ENCODE measurements at regions not wholly inside any gene's neighbourhood (a gene's known extent, or its start where the extent isn't known, plus 50 kb on each side); places are given as distances from the start of the nearest gene placed in this dataset.
"Not testable (repeated sequence)": the region's sequence is repeated elsewhere in the genome, so short reads cannot be mapped to it uniquely, and the experiment has no call there.

GRCh38 chr15:77902921-77903760 lies 174.4 kb downstream of the TBC1D2B start:
- H3K27ac Mint-ChIP-seq, H3K9me3 Mint-ChIP-seq, H3K27me3 Mint-ChIP-seq, H3K4me1 Mint-ChIP-seq, H3K4me3 Mint-ChIP-seq: not testable (repeated sequence)
- peak in 1 of 2 donors; percentile 24 for DNase-seq
- peak; percentile 48 for ATAC-seq

- Mint-ChIP-seq H3K4me3 (no peak overlapping the region), H3K27me3 (peaks cover under 1% of the 10 kb centered on the region), H3K27ac (no peak overlapping the region), H3K4me1 (no peaks in the 10 kb centered on the region), H3K9me3 (no peaks in the 10 kb centered on the region)
- ATAC-seq (no peak), DNase-seq (no peak)
Observed at GRCh38 chr15:77901921-77902750, 175.4 kb downstream of the TBC1D2B start.

- ATAC-seq, result no peak
Observed at GRCh38 chr15:77901251-77901881, 176.1 kb downstream of the TBC1D2B start.

GRCh38 chr15:77900331-77900963 lies 177.1 kb downstream of the TBC1D2B start:
- H3K9me3 Mint-ChIP-seq, H3K4me3 Mint-ChIP-seq, H3K27me3 Mint-ChIP-seq, H3K27ac Mint-ChIP-seq, H3K4me1 Mint-ChIP-seq: not testable (repeated sequence)
- peak; percentile 43 to 47 for DNase-seq
- peak; percentile 69 for ATAC-seq

More at GRCh38 chr15:77901251-77901881, 176.1 kb downstream of the TBC1D2B start:
- no peaks in the 10 kb centered on the region for H3K4me1 Mint-ChIP-seq
- no peak overlapping the region for H3K4me3 Mint-ChIP-seq
- H3K27me3 Mint-ChIP-seq, result no peaks in the 10 kb centered on the region
- no peaks in the 10 kb centered on the region for H3K9me3 Mint-ChIP-seq
- no peak overlapping the region for H3K27ac Mint-ChIP-seq
- no peak for DNase-seq

- not testable (repeated sequence) for H3K27me3 Mint-ChIP-seq, ATAC-seq, H3K27ac Mint-ChIP-seq, H3K9me3 Mint-ChIP-seq, DNase-seq, H3K4me3 Mint-ChIP-seq, H3K4me1 Mint-ChIP-seq
Observed at GRCh38 chr15:77899776-77900175, 177.7 kb downstream of the TBC1D2B start.

GRCh38 chr15:77898811-77899730 lies 178.4 kb downstream of the TBC1D2B start:
- peaks cover 7% of the 10 kb centered on the region for H3K27me3 Mint-ChIP-seq
- ATAC-seq (no peak), DNase-seq (no peak)
- H3K9me3 Mint-ChIP-seq, result no peaks in the 10 kb centered on the region
- no peaks in the 10 kb centered on the region for H3K4me1 Mint-ChIP-seq
- no peak overlapping the region for H3K27ac Mint-ChIP-seq
- H3K4me3 Mint-ChIP-seq, result no peak overlapping the region

- Mint-ChIP-seq H3K4me3 (no peak overlapping the region), H3K27ac (no peak overlapping the region), H3K27me3 (peaks cover 7% of the 10 kb centered on the region), H3K9me3 (no peaks in the 10 kb centered on the region), H3K4me1 (no peaks in the 10 kb centered on the region)
- DNase-seq (no peak), ATAC-seq (no peak)
Observed at GRCh38 chr15:77897896-77898406, 179.6 kb downstream of the TBC1D2B start.

GRCh38 chr15:77897113-77897895 lies 180.2 kb downstream of the TBC1D2B start:
- ATAC-seq, H3K4me1 Mint-ChIP-seq, H3K4me3 Mint-ChIP-seq, H3K9me3 Mint-ChIP-seq, DNase-seq, H3K27ac Mint-ChIP-seq, H3K27me3 Mint-ChIP-seq: not testable (repeated sequence)

GRCh38 chr15:77896147-77897112 lies 181.1 kb downstream of the TBC1D2B start:
- not testable (repeated sequence) for H3K4me1 Mint-ChIP-seq, H3K4me3 Mint-ChIP-seq, ATAC-seq, DNase-seq, H3K27ac Mint-ChIP-seq, H3K9me3 Mint-ChIP-seq, H3K27me3 Mint-ChIP-seq

GRCh38 chr15:77895742-77896141 lies 181.8 kb downstream of the TBC1D2B start:
- peaks cover 4% of the 10 kb centered on the region for H3K4me1 Mint-ChIP-seq
- H3K27me3 Mint-ChIP-seq, result peaks cover 7% of the 10 kb centered on the region
- no peak overlapping the region for H3K4me3 Mint-ChIP-seq
- ATAC-seq (no peak), DNase-seq (no peak)
- peak overlapping the region in 1 of 2 donors; percentile 16 for H3K27ac Mint-ChIP-seq
- no peaks in the 10 kb centered on the region for H3K9me3 Mint-ChIP-seq

- ATAC-seq, H3K27ac Mint-ChIP-seq, H3K4me3 Mint-ChIP-seq, DNase-seq, H3K9me3 Mint-ChIP-seq, H3K4me1 Mint-ChIP-seq, H3K27me3 Mint-ChIP-seq: not testable (repeated sequence)
Observed at GRCh38 chr15:77895145-77895544, 182.4 kb downstream of the TBC1D2B start.

- H3K27ac Mint-ChIP-seq, H3K9me3 Mint-ChIP-seq, H3K4me1 Mint-ChIP-seq, H3K4me3 Mint-ChIP-seq, DNase-seq, H3K27me3 Mint-ChIP-seq: not testable (repeated sequence)
- peak; percentile 18 for ATAC-seq
Observed at GRCh38 chr15:77893671-77894640, 183.6 kb downstream of the TBC1D2B start.

All from stimulated activated naive CD8-positive, alpha-beta T cell treated with anti-CD3 and anti-CD28 coated beads, Interleukin-15, amount 100 ng/mL, for 72 hours (primary cell).